Spinal cord (tissue), 9 donors: ENCODE measurements at regions not wholly inside any gene's neighbourhood (a gene's known extent, or its start where the extent isn't known, plus 50 kb on each side); places are given as distances from the start of the nearest gene placed in this dataset.
"Not testable (repeated sequence)": the region's sequence is repeated elsewhere in the genome, so short reads cannot be mapped to it uniquely, and the experiment has no call there.

ENCODE experiments used
- DNase-seq, 6 donors: peaks; one replicate each; pipeline versions ENCODE4 v3.0.0 to v3.0.0-alpha.2; 2013 to 2015; ENCODE audit warnings: low spot score in 6 of 6, low read depth in 4 of 6
- H3K27ac ChIP-seq: one replicate; pipeline ENCODE4 v1.5.1; 2013; ENCODE audit warnings: low read depth, low read length, control low read depth
- H3K27me3 ChIP-seq: one replicate; pipeline ENCODE4 v1.6.1; 2013; ENCODE audit warnings: low read length; ENCODE audit not compliant: control insufficient read depth, insufficient read depth
- H3K36me3 ChIP-seq: one replicate; pipeline ENCODE4 v1.6.1; 2013; ENCODE audit warnings: low read length; ENCODE audit not compliant: control insufficient read depth, insufficient read depth
- H3K4me1 ChIP-seq: one replicate; pipeline ENCODE4 v1.6.1; 2013; ENCODE audit warnings: low read length; ENCODE audit not compliant: control insufficient read depth, insufficient read depth
- H3K4me3 ChIP-seq: one replicate; pipeline ENCODE4 v1.5.1; 2013; ENCODE audit warnings: low read depth, low read length, control low read depth
- H3K9me3 ChIP-seq: one replicate; pipeline ENCODE4 v1.6.1; 2013; ENCODE audit warnings: low read length; ENCODE audit not compliant: control insufficient read depth, insufficient read depth
- WGBS: methylation state at CpG from one replicate; pipeline ENCODE4 v1.1.5; 2013; ENCODE audit warnings: missing lambda C conversion rate; ENCODE audit not compliant: insufficient coverage; 5-methylcytosine and 5-hydroxymethylcytosine counted together
- donor health status: healthy.

- H3K36me3 ChIP-seq, H3K27me3 ChIP-seq, H3K9me3 ChIP-seq, H3K4me1 ChIP-seq, H3K27ac ChIP-seq, H3K4me3 ChIP-seq, DNase-seq: not testable (repeated sequence)
- WGBS, result 95% methylated on average over 2 of the region's 3 CpGs
These were observed 70.1 kb upstream of the TOP3B start for GRCh38 chr22:22052548-22053139.

GRCh38 chr22:22051032-22051431, 68.4 kb upstream of the TOP3B start:
- DNase-seq, H3K9me3 ChIP-seq, H3K27me3 ChIP-seq, H3K36me3 ChIP-seq, H3K27ac ChIP-seq, H3K4me1 ChIP-seq, H3K4me3 ChIP-seq: not testable (repeated sequence)
- no CpG with 5 or more reads among the region's 2 CpGs for WGBS

- H3K4me1 ChIP-seq, result no peaks in the 10 kb centered on the region
- no peak overlapping the region for H3K4me3 ChIP-seq
- H3K27me3 ChIP-seq, result no peaks in the 10 kb centered on the region
- DNase-seq, result no peak
- no peaks in the 10 kb centered on the region for H3K36me3 ChIP-seq
- H3K9me3 ChIP-seq, result no peaks in the 10 kb centered on the region
- H3K27ac ChIP-seq, result no peak overlapping the region
These were observed 67.7 kb upstream of the TOP3B start for GRCh38 chr22:22050141-22050775.

GRCh38 chr22:22049684-22050083, 67.1 kb upstream of the TOP3B start:
- Histone ChIP-seq H3K4me1 (no peaks in the 10 kb centered on the region), H3K36me3 (no peaks in the 10 kb centered on the region), H3K27ac (no peak overlapping the region), H3K9me3 (no peaks in the 10 kb centered on the region), H3K4me3 (no peak overlapping the region), H3K27me3 (no peaks in the 10 kb centered on the region)
- no peak for DNase-seq
- no CpG with 5 or more reads among the region's 1 CpG for WGBS

GRCh38 chr22:22048981-22049531, 66.5 kb upstream of the TOP3B start:
- WGBS, result 52% methylated on average over 2 of the region's 2 CpGs
- no peak for DNase-seq
- H3K4me3 ChIP-seq, result no peak overlapping the region
- H3K36me3 ChIP-seq, result no peaks in the 10 kb centered on the region
- no peak overlapping the region for H3K27ac ChIP-seq
- no peaks in the 10 kb centered on the region for H3K9me3 ChIP-seq
- H3K4me1 ChIP-seq, result no peaks in the 10 kb centered on the region
- H3K27me3 ChIP-seq, result no peaks in the 10 kb centered on the region

GRCh38 chr22:22048318-22048942, 65.8 kb upstream of the TOP3B start:
- no peaks in the 10 kb centered on the region for H3K27me3 ChIP-seq
- no peak overlapping the region for H3K27ac ChIP-seq
- no peak for DNase-seq
- no peak overlapping the region for H3K4me3 ChIP-seq
- no peaks in the 10 kb centered on the region for H3K4me1 ChIP-seq
- no CpG with 5 or more reads among the region's 2 CpGs for WGBS
- no peaks in the 10 kb centered on the region for H3K36me3 ChIP-seq
- no peaks in the 10 kb centered on the region for H3K9me3 ChIP-seq

- DNase-seq, result no peak
- no peaks in the 10 kb centered on the region for H3K27me3 ChIP-seq
- H3K9me3 ChIP-seq, result no peaks in the 10 kb centered on the region
- no CpG with 5 or more reads among the region's 4 CpGs for WGBS
- H3K4me3 ChIP-seq, result no peak overlapping the region
- no peak overlapping the region for H3K27ac ChIP-seq
- H3K4me1 ChIP-seq, result no peaks in the 10 kb centered on the region
- no peaks in the 10 kb centered on the region for H3K36me3 ChIP-seq
These were observed 65.2 kb upstream of the TOP3B start for GRCh38 chr22:22047776-22048175.

GRCh38 chr22:22047266-22047665, 64.7 kb upstream of the TOP3B start:
- H3K27me3 ChIP-seq, result no peaks in the 10 kb centered on the region
- no peaks in the 10 kb centered on the region for H3K9me3 ChIP-seq
- WGBS, result 81% methylated on average over 2 of the region's 3 CpGs
- H3K27ac ChIP-seq, result no peak overlapping the region
- no peak for DNase-seq
- H3K36me3 ChIP-seq, result no peaks in the 10 kb centered on the region
- H3K4me1 ChIP-seq, result no peaks in the 10 kb centered on the region
- H3K4me3 ChIP-seq, result no peak overlapping the region

- Histone ChIP-seq H3K4me3 (no peak overlapping the region), H3K36me3 (no peaks in the 10 kb centered on the region), H3K27ac (no peak overlapping the region), H3K9me3 (no peaks in the 10 kb centered on the region), H3K27me3 (no peaks in the 10 kb centered on the region), H3K4me1 (no peaks in the 10 kb centered on the region)
- WGBS, result 70% methylated on average over 2 of the region's 3 CpGs
- DNase-seq, result no peak
These were observed 63.8 kb upstream of the TOP3B start for GRCh38 chr22:22046370-22046769.
